GM12872 (cell line): ENCODE measurements at regions not wholly inside any gene's neighbourhood (a gene's known extent, or its start where the extent isn't known, plus 50 kb on each side); places are given as distances from the start of the nearest gene placed in this dataset.

Experiments used
- TF ChIP-seq, protein P1 (sequence below): IDR thresholded peaks from 3 replicates; pipeline ENCODE4 v1.5.1; 2011; ENCODE audit warnings: low read depth, mild to moderate bottlenecking, low read length, moderate library complexity; ENCODE audit not compliant: insufficient read depth

DNA sequence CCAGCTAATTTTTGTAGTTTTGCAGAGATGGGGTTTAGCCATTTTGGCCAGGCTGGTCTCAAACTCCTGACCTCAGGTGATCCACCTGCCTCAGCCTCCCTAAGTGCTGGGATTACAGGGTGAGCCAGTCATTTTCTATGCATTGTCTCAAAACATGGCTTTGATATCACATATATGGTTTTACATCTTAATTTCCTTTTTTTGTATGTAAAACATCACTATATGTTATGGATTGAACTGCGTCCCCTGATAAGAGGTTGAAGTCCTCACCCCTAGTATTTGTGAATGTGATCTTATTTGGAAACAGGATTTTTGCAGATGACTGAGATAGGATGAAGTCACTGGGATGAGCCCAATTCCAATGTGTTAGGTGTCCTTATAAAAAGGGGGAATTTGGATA, 89.8 kb upstream of the MYCN start:
- TF ChIP-seq, protein P1, sequence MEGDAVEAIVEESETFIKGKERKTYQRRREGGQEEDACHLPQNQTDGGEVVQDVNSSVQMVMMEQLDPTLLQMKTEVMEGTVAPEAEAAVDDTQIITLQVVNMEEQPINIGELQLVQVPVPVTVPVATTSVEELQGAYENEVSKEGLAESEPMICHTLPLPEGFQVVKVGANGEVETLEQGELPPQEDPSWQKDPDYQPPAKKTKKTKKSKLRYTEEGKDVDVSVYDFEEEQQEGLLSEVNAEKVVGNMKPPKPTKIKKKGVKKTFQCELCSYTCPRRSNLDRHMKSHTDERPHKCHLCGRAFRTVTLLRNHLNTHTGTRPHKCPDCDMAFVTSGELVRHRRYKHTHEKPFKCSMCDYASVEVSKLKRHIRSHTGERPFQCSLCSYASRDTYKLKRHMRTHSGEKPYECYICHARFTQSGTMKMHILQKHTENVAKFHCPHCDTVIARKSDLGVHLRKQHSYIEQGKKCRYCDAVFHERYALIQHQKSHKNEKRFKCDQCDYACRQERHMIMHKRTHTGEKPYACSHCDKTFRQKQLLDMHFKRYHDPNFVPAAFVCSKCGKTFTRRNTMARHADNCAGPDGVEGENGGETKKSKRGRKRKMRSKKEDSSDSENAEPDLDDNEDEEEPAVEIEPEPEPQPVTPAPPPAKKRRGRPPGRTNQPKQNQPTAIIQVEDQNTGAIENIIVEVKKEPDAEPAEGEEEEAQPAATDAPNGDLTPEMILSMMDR, result no peak

DNA sequence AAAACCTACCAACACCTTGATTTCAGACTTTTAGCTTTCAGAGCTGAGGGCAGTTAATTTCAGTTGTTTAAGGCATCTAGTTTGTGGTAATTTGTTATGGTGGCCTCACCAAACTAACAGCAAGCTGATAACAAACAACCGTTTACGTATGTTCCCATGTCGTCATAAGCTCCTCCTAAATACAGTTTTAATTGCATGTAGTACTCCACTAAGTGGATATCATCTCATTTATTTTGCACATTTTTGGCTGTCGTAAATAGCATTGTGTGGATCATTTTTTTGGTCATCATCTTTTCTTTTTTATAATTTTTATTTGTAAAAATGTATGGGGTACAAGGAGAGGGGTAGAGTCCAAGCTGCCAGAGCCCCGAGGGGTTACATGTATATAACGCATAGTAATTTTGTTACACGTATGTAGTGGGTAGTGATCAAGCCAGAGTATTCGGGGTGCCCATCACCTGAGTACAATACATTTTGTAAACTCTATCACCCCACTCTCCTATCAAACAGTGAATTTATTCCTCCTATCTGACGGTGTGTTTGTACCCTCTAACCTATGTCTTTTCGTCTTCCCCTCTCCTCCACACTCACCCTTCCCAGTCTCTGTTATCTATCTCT, 89.2 kb upstream of the MYCN start:
- TF ChIP-seq, protein P1, result no peak

DNA sequence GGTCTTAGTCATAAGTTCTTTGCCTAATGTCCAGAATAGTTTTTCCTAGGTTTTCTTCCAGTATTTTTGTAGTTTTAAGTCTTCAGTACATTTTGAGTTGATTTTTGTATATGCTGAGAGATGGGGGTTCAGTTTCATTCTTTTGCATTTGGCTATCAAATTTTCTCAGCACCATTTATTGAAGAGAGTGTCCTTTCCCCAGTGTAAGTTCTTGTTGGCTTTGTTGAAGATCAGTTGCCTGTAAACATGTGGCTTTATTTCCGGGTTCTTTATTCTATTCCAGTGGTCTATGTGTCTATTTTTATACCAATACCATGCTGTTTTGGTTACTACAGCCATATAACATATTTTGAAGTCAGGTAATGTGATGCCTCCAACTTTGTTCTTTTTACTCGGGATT, 87.5 kb upstream of the MYCN start:
- TF ChIP-seq, protein P1, result no peak

DNA sequence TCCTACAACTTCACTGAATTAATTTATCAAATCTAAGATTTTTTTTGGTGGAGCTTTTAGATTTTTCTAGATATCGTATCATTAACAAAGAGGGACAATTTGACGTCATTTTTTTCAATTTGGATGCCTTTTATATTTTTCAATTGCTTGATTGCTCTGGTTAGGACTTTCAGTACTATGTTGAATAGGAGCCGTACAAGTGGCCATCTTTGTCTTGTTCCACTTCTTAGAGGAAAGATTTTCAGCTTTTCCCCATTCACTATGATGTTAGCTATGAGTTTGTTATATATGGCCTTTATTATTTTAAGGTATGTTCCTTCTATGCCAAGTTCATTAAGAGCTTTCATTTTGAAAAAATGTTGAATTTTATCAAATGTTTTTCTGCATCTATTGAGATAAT, 86.4 kb upstream of the MYCN start:
- TF ChIP-seq, protein P1, result no peak

DNA sequence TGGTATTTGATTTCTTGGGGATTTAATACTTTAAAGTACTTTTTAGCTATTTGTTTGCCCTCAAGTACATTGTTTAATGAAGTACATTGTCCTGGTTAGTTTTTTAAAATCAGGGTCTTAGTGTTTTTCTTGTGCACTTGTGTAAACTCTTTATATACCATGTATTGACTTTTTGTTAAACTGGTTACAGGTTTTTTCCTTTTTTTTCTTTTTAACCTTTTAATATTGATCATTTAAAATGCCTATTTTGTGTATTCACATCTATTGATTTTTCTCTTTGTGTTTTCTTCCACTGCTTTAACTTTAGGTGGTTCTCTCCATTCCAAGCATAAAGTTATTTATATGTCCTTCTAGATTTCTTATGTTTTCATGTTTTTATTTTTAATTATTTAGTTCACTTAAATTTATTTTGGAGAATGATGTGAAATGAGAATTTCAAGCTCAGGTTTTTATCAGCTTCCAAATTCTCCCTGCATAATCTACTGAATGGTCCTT, 84.5 kb upstream of the MYCN start:
- TF ChIP-seq, protein P1, result no peak

DNA sequence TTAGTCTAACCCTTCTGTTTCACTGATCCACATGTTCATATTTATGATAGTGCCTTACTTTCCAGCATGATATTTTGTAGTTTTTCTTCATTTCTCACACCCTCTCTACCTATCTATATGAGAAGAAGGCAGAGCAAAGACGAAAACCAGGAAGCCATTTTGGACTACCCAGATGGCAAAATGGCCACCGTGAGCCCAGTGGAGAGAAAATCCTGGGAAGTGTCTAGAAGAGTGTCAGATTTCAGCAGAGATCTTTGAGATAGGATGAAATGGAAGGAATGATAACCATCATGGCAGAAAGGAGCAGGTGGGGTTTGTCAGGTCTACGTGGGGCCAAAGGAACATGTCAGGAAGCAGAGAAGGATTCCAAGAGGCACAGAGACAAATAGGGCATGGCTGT, 84.0 kb upstream of the MYCN start:
- TF ChIP-seq, protein P1, result no peak

DNA sequence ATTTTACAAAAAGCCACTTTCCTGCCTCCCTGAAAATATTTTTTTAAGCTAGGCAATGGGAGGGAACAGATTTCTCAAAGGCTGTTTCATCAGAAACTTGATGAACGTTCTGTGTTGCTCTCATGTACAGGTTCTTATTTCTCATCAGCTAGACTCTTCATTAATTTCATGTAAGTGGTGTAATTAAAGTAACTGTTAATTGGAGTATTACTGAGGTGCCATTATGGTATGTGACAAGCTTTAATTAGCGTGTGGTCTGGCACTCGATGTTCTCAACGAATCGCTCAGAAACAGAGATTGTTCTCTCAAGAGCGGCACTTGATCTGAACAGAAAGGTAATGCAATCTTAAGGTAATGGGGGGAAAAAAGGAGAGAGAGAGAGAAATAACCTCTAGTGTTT, 81.9 kb upstream of the MYCN start:
- TF ChIP-seq, protein P1, result no peak
